HG03025 (cell line): ENCODE measurements at regions not wholly inside any gene's neighbourhood (a gene's known extent, or its start where the extent isn't known, plus 50 kb on each side); places are given as distances from the start of the nearest gene placed in this dataset.
"Not testable (repeated sequence)": the region's sequence is repeated elsewhere in the genome, so short reads cannot be mapped to it uniquely, and the experiment has no call there.

ENCODE experiments used
- ATAC-seq: cut with Tn5 transposase; IDR thresholded peaks from one replicate; pipeline ENCODE4 v1.9.1; 2021; ENCODE audit warnings: mild to moderate bottlenecking, moderate library complexity; ENCODE audit not compliant: unreplicated experiment, low FRiP score

- ATAC-seq, result no peak
These were observed 508.7 kb downstream of the TRIML1 start for GRCh38 chr4:188647820-188648370.

GRCh38 chr4:188649635-188650034, 510.4 kb downstream of the TRIML1 start:
- ATAC-seq, result no peak

DNA sequence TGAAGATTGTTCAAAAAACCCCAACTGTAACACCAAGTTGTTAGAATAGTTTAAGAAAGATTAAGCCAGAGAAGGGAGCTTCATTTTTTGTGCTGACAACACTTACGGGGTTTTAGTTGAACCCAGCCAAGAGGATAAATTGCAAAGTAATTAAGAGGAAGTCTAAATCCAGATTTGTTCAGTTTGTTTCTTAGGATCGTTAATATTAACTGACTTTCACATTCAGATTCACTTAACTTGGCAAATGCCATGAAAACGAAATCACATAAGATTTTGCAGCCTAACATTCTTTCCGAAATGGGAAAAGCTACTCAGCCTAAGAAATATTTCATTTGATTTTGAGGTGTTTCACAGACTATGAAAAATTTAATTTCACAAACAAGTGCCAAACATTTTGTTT, 511.3 kb downstream of the TRIML1 start:
- no peak for ATAC-seq

- no peak for ATAC-seq
These were observed 518.1 kb downstream of the TRIML1 start for GRCh38 chr4:188657365-188657764.

GRCh38 chr4:188658958-188659522, 519.8 kb downstream of the TRIML1 start:
- ATAC-seq, result no peak

DNA sequence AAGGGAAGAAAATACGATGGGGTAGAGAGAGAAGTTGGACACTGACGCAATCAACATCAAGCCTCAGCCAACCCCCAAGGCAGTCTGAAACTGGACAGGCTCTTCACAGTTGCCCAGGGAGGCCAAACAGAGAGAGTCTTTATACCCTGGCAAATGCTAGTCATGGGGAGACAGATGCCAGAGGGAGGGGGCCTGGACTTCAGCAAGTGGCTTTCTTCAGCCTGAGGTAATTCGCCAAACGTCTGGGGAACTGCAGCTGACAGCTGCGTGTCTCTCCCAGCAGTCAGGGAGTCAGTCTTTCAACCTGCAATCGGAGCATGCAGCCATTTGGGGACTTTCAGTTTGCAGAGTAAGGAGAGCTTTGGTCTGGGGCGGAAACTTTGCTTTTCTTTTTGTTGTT, 521.6 kb downstream of the TRIML1 start:
- ATAC-seq, result no peak

DNA sequence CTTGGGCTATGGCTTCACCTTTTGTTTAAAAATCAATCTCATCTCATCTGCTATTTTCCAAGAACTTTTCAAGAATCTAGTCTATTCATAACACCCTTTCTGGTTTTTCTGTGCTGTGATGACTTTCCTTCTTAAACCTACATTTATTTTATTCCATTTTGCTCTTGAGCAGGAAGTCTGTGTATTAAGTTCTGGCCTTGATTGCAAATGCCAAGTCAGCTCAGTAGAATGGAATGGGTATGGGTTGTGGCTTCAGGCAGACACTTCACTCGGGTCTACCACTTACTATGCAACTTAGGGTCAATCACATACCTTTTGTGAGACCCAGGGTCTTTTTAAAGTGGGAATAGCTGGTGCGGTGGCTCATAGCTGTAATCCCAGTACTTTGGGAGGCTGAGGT, 522.3 kb downstream of the TRIML1 start:
- no peak for ATAC-seq

GRCh38 chr4:188663369-188663768, 524.1 kb downstream of the TRIML1 start:
- no peak for ATAC-seq

- no peak for ATAC-seq
These were observed 526.5 kb downstream of the TRIML1 start for GRCh38 chr4:188665491-188666457.

- ATAC-seq, result not testable (repeated sequence)
These were observed 539.5 kb downstream of the TRIML1 start for GRCh38 chr4:188678691-188679090.

- ATAC-seq, result no peak
These were observed 540.9 kb downstream of the TRIML1 start for GRCh38 chr4:188680004-188680666.

DNA sequence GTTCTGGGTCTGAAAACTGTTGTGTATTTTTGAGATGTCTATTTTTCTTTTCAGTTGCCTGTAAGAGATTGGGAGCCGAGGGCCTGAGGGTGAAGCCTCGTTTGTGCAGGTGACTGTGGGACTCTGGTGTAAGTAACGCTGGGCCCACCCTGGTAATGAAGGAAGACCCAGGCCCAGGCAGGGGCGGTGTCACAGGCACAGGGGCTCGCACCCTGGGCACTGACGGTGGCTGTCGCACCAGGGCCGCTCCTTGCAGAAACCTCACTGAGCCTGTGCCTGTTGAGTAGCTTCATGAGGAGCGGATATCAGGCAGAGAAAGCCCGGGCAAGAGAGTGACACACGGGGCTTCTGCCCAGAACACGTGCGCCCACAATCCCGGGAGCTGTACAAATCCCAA, 541.4 kb downstream of the TRIML1 start:
- ATAC-seq, result no peak

- ATAC-seq, result no peak
These were observed 543.1 kb downstream of the TRIML1 start for GRCh38 chr4:188682321-188682720.

GRCh38 chr4:188683571-188683970, 544.3 kb downstream of the TRIML1 start:
- ATAC-seq, result no peak

GRCh38 chr4:188688956-188689355, 549.7 kb downstream of the TRIML1 start:
- no peak for ATAC-seq

DNA sequence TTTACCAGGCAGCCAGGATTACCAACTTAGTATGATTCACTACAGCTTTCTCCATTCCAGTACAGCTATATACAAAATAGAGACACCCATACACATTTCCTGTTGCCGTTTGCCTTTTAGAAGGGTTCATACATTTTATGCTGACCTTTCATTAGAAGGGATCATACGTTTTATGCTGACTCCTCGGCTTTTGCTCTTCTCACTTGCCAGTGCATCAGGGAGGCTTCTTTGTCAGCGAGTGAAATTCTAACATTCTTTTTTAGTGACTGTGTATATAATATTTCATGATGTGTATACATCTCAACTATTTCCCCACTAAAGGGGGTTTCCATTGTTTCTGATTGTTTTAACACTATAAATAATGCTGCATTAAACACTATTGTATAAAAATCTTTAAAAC, 552.6 kb downstream of the TRIML1 start:
- ATAC-seq, result no peak

- no peak for ATAC-seq
These were observed 556.0 kb downstream of the TRIML1 start for GRCh38 chr4:188695261-188695660.

DNA sequence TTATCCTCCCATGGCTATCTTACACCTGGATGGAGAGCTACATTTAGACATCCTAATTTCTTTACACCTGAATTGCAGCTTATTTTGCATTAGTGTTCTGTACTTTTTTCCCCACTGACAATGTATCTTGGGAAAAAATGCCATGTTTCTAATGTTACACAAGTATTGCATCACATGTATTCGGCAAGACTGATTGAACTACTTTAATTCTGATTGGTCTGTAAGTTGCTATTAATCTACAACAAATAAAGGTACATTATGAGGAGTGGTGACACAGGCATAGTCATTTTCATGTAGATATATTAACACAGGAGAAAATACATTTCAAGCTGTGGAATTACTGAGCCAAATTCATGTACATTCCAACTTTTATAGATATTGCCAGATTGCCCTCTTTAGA, 558.0 kb downstream of the TRIML1 start:
- ATAC-seq, result no peak

DNA sequence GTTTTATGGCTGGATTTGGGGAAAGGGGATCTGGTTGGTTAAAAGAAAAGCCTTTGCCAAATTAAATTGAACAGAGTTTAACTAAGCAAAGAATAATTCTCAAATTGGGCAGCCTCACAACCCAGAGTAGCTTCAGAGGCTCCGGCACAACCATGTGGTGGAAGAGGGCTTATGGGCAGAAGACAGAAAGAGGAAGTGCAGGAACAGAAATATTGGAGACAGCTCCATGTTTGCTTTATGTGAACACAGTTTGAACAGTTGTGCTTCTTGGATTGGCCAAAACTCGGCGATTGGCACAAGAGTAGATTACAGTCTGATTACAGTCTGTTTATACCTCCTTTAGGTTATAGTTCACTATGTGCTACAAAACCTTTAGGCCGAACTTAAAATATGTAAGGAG, 562.7 kb downstream of the TRIML1 start:
- no peak for ATAC-seq

DNA sequence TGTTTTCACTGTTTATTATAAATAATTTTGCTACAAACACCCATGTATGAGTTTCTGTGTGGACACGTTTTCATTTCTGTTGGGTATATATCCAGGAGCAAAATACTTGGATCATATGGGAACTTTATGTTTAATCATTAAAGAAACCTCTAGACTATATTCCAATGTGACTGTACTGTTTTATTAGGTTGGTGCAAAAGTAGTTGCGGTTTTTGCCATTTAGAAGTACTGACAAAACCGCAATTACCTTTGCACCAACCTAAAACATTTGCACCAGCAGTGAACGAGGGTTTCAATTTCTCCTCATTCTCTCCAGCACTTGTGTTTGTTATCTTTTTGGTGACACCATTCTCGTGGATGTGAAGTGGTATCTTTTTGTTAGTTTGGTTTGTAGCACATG, 565.0 kb downstream of the TRIML1 start:
- ATAC-seq, result no peak

- no peak for ATAC-seq
These were observed 567.8 kb downstream of the TRIML1 start for GRCh38 chr4:188707036-188707435.
